Pancreas (tissue), 10 donors: ENCODE measurements at regions not wholly inside any gene's neighbourhood (a gene's known extent, or its start where the extent isn't known, plus 50 kb on each side); places are given as distances from the start of the nearest gene placed in this dataset.
"Not testable (repeated sequence)": the region's sequence is repeated elsewhere in the genome, so short reads cannot be mapped to it uniquely, and the experiment has no call there.

Experiments
- ATAC-seq, 4 donors: fragments of 200-7000 bp; cut with Tn5 transposase; one replicate each; pipeline versions ENCODE4 v1.8.0 to v1.9.1; 2020; ENCODE audit warnings: mild to moderate bottlenecking in 4 of 4, moderate library complexity in 4 of 4
- DNase-seq, 6 donors: peaks; one replicate each; pipeline ENCODE4 v3.0.0-alpha.2; 2020
- FAIRE-seq: peaks from 2 replicates; lab custom pipeline; 2012; peaks lifted over from hg19 to GRCh38; lab: Jason Lieb, UNC
- H3K27ac ChIP-seq, 4 donors: fragments of 200-600 bp; sonication (generic); 1 replicate in 3 of 4; 2 replicates in 1 of 4; pipeline versions ENCODE4 v1.5.0 to v1.8.0; 2020
- H3K27me3 ChIP-seq, 4 donors: fragments of 200-600 bp; one replicate each; pipeline ENCODE4 v1.8.0; 2021
- H3K36me3 ChIP-seq, 3 donors: fragments of 200-600 bp; sonication (generic) in 1 of 3; one replicate each; pipeline versions ENCODE4 v1.5.0 to v1.8.0; 2020 to 2021
- H3K4me1 ChIP-seq, 3 donors: fragments of 200-600 bp; one replicate each; pipeline ENCODE4 v1.8.0; 2021
- H3K4me3 ChIP-seq, 4 donors: fragments of 200-600 bp; sonication (generic) in 2 of 4; one replicate each; pipeline versions ENCODE4 v1.5.0 to v1.8.0; 2020 to 2021
- H3K9me3 ChIP-seq, 4 donors: fragments of 200-600 bp; one replicate each; pipeline ENCODE4 v1.8.0; 2021
- WGBS, 2 donors: extraction: QIAGEN DNeasy Blood & Tissue Kit; methylation state at CpG; one replicate each; pipeline ENCODE4 v1.1.7; 2013; 5-methylcytosine and 5-hydroxymethylcytosine counted together
- intact Hi-C, 3 donors: fragments of 100-400 bp; cut with DNase I; formaldehyde crosslinking; loops; one replicate each; pipeline versions ENCODE4 v1.11.1 to v1.14.2; 2022
- TF ChIP-seq, protein P1 (sequence below), 4 donors: fragments of 200-600 bp; sonication (generic) in 3 of 4; IDR thresholded peaks; one replicate each; pipeline versions ENCODE4 v1.5.0 to v1.8.0; 2021; ENCODE audit warnings: antibody characterized with exemption in 4 of 4
- donor health status: healthy with polysubstance abuse.
- donor health status: DM: no; HTN: no; CAD: no; lungs with moderate emphysema.
- donor health status: DM: no; HTN: no; CAD: no.
- donor health status: control.
- donor health status: control.
- donor health status: Bipolar disorder and iron deficiency.
- donor health status: DM: yes; HTN: yes; CAD: no.
- donor health status: DM: no; HTN: no; CAD: no.
- donor health status: DM: no; HTN: no; CAD: no.
- donor health status: DM: yes; HTN: yes; CAD: no.

DNA sequence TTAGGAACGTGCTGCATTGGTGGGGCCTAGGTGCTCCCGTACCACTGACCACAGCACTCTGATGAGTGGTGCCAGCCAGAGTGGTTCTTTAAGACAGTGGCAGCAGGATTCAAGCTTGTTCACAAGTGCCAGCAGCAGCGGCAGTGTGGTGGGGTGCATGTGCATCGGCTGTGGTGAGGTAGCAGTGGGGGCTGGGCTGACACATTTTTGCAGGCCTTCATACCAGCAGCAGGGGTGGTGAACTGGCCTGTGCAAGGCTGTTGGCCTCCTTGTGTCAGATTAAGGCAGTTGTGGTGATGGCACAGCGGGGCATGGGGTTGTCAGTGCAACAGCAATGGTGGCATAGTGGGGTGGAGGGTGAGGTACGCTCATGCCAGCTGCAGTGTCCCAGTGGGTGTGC, 131.4 kb downstream of the PABPC4L start:
- H3K36me3 ChIP-seq: no peaks in the 10 kb centered on the region
- intact Hi-C loops: no loop called here
- H3K4me1 ChIP-seq: no peaks in the 10 kb centered on the region
- H3K9me3 ChIP-seq: no peaks in the 10 kb centered on the region
- no peaks in the 10 kb centered on the region for H3K27me3 ChIP-seq
- no peak overlapping the region for H3K27ac ChIP-seq
- FAIRE-seq (no peak), DNase-seq (peak in 1 of 6 donors; percentile 37), ATAC-seq (no peak)
- TF ChIP-seq, protein P1, sequence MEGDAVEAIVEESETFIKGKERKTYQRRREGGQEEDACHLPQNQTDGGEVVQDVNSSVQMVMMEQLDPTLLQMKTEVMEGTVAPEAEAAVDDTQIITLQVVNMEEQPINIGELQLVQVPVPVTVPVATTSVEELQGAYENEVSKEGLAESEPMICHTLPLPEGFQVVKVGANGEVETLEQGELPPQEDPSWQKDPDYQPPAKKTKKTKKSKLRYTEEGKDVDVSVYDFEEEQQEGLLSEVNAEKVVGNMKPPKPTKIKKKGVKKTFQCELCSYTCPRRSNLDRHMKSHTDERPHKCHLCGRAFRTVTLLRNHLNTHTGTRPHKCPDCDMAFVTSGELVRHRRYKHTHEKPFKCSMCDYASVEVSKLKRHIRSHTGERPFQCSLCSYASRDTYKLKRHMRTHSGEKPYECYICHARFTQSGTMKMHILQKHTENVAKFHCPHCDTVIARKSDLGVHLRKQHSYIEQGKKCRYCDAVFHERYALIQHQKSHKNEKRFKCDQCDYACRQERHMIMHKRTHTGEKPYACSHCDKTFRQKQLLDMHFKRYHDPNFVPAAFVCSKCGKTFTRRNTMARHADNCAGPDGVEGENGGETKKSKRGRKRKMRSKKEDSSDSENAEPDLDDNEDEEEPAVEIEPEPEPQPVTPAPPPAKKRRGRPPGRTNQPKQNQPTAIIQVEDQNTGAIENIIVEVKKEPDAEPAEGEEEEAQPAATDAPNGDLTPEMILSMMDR (IDR thresholded peaks at IDR 0.05): no peak
- WGBS, 2 donors: 86 to 93% methylated on average over 6 of the region's 6 CpGs
- H3K4me3 ChIP-seq: no peak overlapping the region

DNA sequence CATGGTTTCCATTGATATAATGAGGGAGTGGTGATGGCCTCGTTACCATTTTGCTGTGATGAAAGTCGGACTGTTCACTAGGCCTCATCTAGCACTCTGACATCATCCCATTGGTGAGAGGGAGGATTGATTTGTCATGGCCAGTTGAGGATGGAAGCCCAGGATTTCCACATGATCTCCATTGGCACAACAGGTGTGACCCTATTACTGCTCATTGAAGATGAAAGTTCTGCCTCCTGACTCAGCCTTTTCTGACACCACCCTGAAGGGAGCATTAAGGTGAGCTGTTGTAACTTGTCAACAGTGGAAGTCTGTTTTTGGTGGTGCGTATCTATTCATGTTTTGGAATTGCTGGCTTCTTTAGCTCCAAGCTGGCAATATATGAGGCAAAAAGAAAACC, 144.2 kb downstream of the PABPC4L start:
- WGBS, 2 donors: 80 to 81% methylated on average over 3 of the region's 3 CpGs
- FAIRE-seq: no peak
- ATAC-seq: no peak
- Histone ChIP-seq H3K4me1 (no peaks in the 10 kb centered on the region), H3K4me3 (no peak overlapping the region), H3K27me3 (no peaks in the 10 kb centered on the region), H3K36me3 (no peaks in the 10 kb centered on the region), H3K9me3 (no peaks in the 10 kb centered on the region), H3K27ac (no peak overlapping the region)
- intact Hi-C loops: no loop called here
- no peak for DNase-seq
- TF ChIP-seq, protein P1 (IDR thresholded peaks at IDR 0.05): no peak

DNA sequence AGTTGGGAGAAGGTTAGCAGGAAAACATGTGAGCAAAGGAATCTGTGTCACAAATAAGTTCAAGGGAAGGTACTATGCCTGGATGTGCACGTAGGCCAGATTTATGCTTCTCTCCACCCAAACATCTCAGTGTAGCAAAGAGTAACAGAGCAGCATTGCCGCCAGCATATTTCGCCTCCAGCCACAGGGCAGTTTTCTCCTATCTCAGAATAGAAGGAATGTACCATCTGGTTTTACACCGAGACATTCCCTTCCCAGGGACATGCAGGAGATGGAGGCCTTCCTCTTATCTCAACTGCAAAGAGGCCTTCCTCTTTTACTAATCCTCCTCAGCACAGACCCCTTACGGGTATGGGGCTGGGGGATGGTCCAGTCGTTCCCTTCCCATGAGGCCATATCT, 155.4 kb downstream of the PABPC4L start:
- H3K4me1 ChIP-seq, ATAC-seq, H3K9me3 ChIP-seq, intact Hi-C loops, DNase-seq, FAIRE-seq, H3K27ac ChIP-seq, H3K36me3 ChIP-seq, H3K27me3 ChIP-seq, H3K4me3 ChIP-seq: not testable (repeated sequence)
- 78 to 82% methylated on average over 6 of the region's 6 CpGs for WGBS, 2 donors

DNA sequence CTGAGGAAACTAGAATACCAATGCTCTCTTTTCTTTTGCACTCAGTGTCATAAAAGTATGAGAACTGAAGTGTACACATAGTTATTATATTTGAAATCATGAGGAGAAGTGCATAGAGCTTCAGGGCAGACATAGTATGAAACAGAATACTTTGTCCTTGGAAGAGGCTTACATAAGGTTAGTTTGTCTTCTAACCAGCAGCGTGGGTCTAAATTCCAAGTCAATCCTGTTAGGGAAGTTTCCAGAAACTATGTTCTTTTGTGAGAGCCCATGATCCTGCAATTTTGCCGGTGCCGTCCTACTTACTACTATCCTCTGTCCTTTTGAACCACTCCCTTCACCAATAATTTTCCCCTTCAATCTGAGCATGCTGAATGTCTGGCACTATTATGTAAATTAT, 156.2 kb downstream of the PABPC4L start:
- FAIRE-seq (no peak), ATAC-seq (no peak), DNase-seq (no peak)
- TF ChIP-seq, protein P1 (IDR thresholded peaks at IDR 0.05): no peak
- intact Hi-C loops: no loop called here
- Histone ChIP-seq H3K4me1 (no peaks in the 10 kb centered on the region), H3K27ac (no peak overlapping the region), H3K9me3 (no peaks in the 10 kb centered on the region), H3K36me3 (no peaks in the 10 kb centered on the region), H3K27me3 (no peaks in the 10 kb centered on the region), H3K4me3 (no peak overlapping the region)
- 69 to 81% methylated on average over 3 of the region's 3 CpGs for WGBS, 2 donors

DNA sequence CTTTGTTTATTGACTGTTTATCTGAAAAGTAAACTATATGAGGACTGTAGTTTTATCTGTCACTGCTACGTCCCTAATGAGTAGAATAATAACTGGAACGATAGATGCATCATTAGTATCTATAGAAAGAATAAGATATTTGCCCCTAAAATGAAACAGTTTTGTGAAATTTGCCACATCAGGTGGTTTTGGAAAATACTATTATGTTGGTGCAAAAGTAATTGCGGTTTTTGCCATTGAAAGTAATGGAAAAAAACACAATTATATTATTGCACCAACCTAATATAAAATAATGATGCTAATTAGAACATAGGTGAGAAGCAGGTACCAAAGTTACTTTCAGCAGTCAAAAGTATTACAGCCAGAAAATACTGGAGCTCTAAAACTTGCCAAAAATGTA, 158.3 kb downstream of the PABPC4L start:
- H3K4me1 ChIP-seq: no peaks in the 10 kb centered on the region
- DNase-seq: no peak
- no peak for ATAC-seq

More for the DNA sequence above, 158.3 kb downstream of the PABPC4L start:
- WGBS, 2 donors: 44 to 51% methylated on average over 3 of the region's 3 CpGs
- TF ChIP-seq, protein P1 (IDR thresholded peaks at IDR 0.05): no peak
- intact Hi-C loops: no loop called here
- no peak overlapping the region for H3K27ac ChIP-seq
- H3K4me3 ChIP-seq: no peak overlapping the region
- FAIRE-seq: no peak
- H3K36me3 ChIP-seq: no peaks in the 10 kb centered on the region
- H3K27me3 ChIP-seq: no peaks in the 10 kb centered on the region
- H3K9me3 ChIP-seq: no peaks in the 10 kb centered on the region
